ENCODE measurements at regions not wholly inside any gene's neighbourhood (a gene's known extent, or its start where the extent isn't known, plus 50 kb on each side); places are given as distances from the start of the nearest gene placed in this dataset.

DNA sequence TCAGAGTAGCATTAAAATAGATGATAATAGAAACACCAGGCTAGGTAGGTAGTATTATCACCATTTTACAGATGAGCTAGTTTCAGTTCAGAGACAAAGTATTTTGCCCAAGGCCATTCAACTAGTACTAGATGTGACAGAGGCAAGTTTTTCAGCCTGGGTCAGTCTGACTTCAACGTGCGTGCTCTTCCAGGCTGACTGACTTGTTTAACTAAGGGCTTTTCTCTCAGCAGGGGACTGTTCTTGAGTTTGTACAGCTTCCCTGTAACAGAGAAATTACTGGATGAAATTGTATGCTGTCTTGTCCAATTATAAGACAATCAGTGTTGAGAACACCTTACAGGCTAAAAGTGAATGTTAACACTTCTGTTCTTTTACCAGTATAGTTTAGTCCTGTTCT lies 333.5 kb upstream of the MAN1A1 start:
- Histone ChIP-seq H4K91ac (ENCODE audit: insufficient read length, low read depth, low read length) (no peak overlapping the region), H4K5ac (ENCODE audit: insufficient read length, low read depth, low read length) (no peak overlapping the region), H2BK12ac (ENCODE audit: insufficient read length, low read depth, low read length) (no peak overlapping the region), H3K27me3 (ENCODE audit: insufficient read depth, low read length) (no peaks in the 10 kb centered on the region), H3K4me1 (ENCODE audit: insufficient read depth, low read length) (no peaks in the 10 kb centered on the region), H2AK5ac (ENCODE audit: insufficient read length, low read length) (no peak overlapping the region), H2BK5ac (ENCODE audit: insufficient read length, low read length) (no peak overlapping the region), H2AFZ (ENCODE audit: low read length) (no peak overlapping the region), H2BK20ac (ENCODE audit: low read depth, low read length, poor library complexity, severe bottlenecking) (no peak overlapping the region), H3K18ac (ENCODE audit: insufficient read length, low read depth, low read length) (no peak overlapping the region), H3K9me3 (ENCODE audit: control insufficient read depth, low read depth, low read length) (no peaks in the 10 kb centered on the region), H3K4me2 (ENCODE audit: insufficient read depth, insufficient read length, low read length) (no peak overlapping the region), H2BK120ac (ENCODE audit: low read depth, low read length, poor library complexity, severe bottlenecking) (no peak overlapping the region), H3K79me1 (ENCODE audit: insufficient read depth, low read depth, low read length, poor library complexity, severe bottlenecking) (no peaks in the 10 kb centered on the region), H3K4ac (ENCODE audit: low read depth, low read length) (no peak overlapping the region), H3K79me2 (ENCODE audit: insufficient read depth, low read length) (no peaks in the 10 kb centered on the region), H3K23ac (ENCODE audit: insufficient read length, low read depth, low read length) (no peak overlapping the region), H4K20me1 (ENCODE audit: control insufficient read depth, insufficient read depth, insufficient read length) (no peaks in the 10 kb centered on the region), H3K56ac (ENCODE audit: insufficient read length, low read depth, low read length) (no peak overlapping the region), H3K23me2 (ENCODE audit: insufficient read length, low read depth, low read length, poor library complexity, severe bottlenecking) (no peaks in the 10 kb centered on the region), H4K8ac (replicated peaks; ENCODE audit: insufficient read length, low read depth, low read length) (no peak overlapping the region), H3T11ph (ENCODE audit: low read length) (no peak overlapping the region), H3K9ac (ENCODE audit: extremely low read depth, insufficient read length, low read length) (no peak overlapping the region), H2BK15ac (ENCODE audit: low read depth, low read length) (no peak overlapping the region), H3K14ac (ENCODE audit: insufficient read depth, low read length) (no peak overlapping the region), H3K27ac (ENCODE audit: insufficient read length, low read depth, low read length) (no peak overlapping the region)
- no CpG with 5 or more reads among the region's 2 CpGs for WGBS (ENCODE audit: extremely low coverage, insufficient read length, low lambda C conversion rate)
- Mint-ChIP-seq H3K4me1 (no peaks in the 10 kb centered on the region), H3K4me3 (no peak overlapping the region), H3K27ac (no peak overlapping the region), H3K27me3 (ENCODE audit: low read depth) (no peaks in the 10 kb centered on the region), H3K9me3 (no peaks in the 10 kb centered on the region), H3K36me3 (ENCODE audit: insufficient read depth in 1 of 3, low read depth in 3 of 3) (no peaks in the 10 kb centered on the region)
- DNase-seq = no peak
- TF ChIP-seq, protein P1, sequence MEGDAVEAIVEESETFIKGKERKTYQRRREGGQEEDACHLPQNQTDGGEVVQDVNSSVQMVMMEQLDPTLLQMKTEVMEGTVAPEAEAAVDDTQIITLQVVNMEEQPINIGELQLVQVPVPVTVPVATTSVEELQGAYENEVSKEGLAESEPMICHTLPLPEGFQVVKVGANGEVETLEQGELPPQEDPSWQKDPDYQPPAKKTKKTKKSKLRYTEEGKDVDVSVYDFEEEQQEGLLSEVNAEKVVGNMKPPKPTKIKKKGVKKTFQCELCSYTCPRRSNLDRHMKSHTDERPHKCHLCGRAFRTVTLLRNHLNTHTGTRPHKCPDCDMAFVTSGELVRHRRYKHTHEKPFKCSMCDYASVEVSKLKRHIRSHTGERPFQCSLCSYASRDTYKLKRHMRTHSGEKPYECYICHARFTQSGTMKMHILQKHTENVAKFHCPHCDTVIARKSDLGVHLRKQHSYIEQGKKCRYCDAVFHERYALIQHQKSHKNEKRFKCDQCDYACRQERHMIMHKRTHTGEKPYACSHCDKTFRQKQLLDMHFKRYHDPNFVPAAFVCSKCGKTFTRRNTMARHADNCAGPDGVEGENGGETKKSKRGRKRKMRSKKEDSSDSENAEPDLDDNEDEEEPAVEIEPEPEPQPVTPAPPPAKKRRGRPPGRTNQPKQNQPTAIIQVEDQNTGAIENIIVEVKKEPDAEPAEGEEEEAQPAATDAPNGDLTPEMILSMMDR (conservative IDR thresholded peaks at IDR 0.05) = no peak

Data from H9 (cell line).